HTR-8/SVneo (cell line): ENCODE measurements at regions not wholly inside any gene's neighbourhood (a gene's known extent, or its start where the extent isn't known, plus 50 kb on each side); places are given as distances from the start of the nearest gene placed in this dataset.

ENCODE experiments used
- DNase-seq: peaks from one replicate; pipeline ENCODE4 v3.0.0; 2011; ENCODE audit warnings: low spot score, mixed read lengths; ENCODE audit not compliant: insufficient read length
- FAIRE-seq: peaks from 2 replicates; lab custom pipeline; 2011; peaks lifted over from hg19 to GRCh38; lab: Jason Lieb, UNC

- no peak for FAIRE-seq
- DNase-seq: no peak
These were observed 199.7 kb downstream of the TBXT start for GRCh38 chr6:165967810-165968407.

- FAIRE-seq (no peak), DNase-seq (no peak)
These were observed 203.9 kb downstream of the TBXT start for GRCh38 chr6:165963750-165964149.

- no peak for FAIRE-seq
- no peak for DNase-seq
These were observed 205.3 kb downstream of the TBXT start for GRCh38 chr6:165962366-165962765.

GRCh38 chr6:165961233-165961632 lies 206.4 kb downstream of the TBXT start:
- DNase-seq: no peak
- no peak for FAIRE-seq

- FAIRE-seq (no peak), DNase-seq (no peak)
These were observed 207.0 kb downstream of the TBXT start for GRCh38 chr6:165960695-165961094.

- FAIRE-seq: no peak
- no peak for DNase-seq
These were observed 208.0 kb downstream of the TBXT start for GRCh38 chr6:165959627-165960026.

- DNase-seq (no peak), FAIRE-seq (no peak)
These were observed 210.8 kb downstream of the TBXT start for GRCh38 chr6:165956874-165957273.

GRCh38 chr6:165952514-165952913 lies 215.1 kb downstream of the TBXT start:
- no peak for DNase-seq
- no peak for FAIRE-seq

GRCh38 chr6:165950316-165950715 lies 217.3 kb downstream of the TBXT start:
- no peak for FAIRE-seq
- DNase-seq: no peak

- DNase-seq (no peak), FAIRE-seq (peak; percentile 9)
These were observed 218.3 kb downstream of the TBXT start for GRCh38 chr6:165949324-165949723.

- FAIRE-seq: no peak
These were observed 223.6 kb downstream of the TBXT start for GRCh38 chr6:165944002-165944466.

GRCh38 chr6:165941786-165942185 lies 225.9 kb downstream of the TBXT start:
- no peak for FAIRE-seq
- no peak for DNase-seq

More at GRCh38 chr6:165944002-165944466, 223.6 kb downstream of the TBXT start:
- no peak for DNase-seq

GRCh38 chr6:165941249-165941775 lies 226.3 kb downstream of the TBXT start:
- FAIRE-seq (no peak), DNase-seq (no peak)

GRCh38 chr6:165940366-165940765 lies 227.3 kb downstream of the TBXT start:
- DNase-seq (no peak), FAIRE-seq (no peak)

- DNase-seq (no peak), FAIRE-seq (no peak)
These were observed 227.9 kb downstream of the TBXT start for GRCh38 chr6:165939601-165940290.

GRCh38 chr6:165939047-165939446 lies 228.6 kb downstream of the TBXT start:
- FAIRE-seq (no peak), DNase-seq (no peak)

GRCh38 chr6:165937564-165938358 lies 229.9 kb downstream of the TBXT start:
- FAIRE-seq: no peak
- DNase-seq: no peak

- DNase-seq (no peak), FAIRE-seq (no peak)
These were observed 231.0 kb downstream of the TBXT start for GRCh38 chr6:165936660-165937059.

GRCh38 chr6:165936096-165936495 lies 231.6 kb downstream of the TBXT start:
- FAIRE-seq (no peak), DNase-seq (no peak)

- no peak for FAIRE-seq
These were observed 236.0 kb downstream of the TBXT start for GRCh38 chr6:165931675-165932074.

GRCh38 chr6:165930668-165931214 lies 236.9 kb downstream of the TBXT start:
- DNase-seq: no peak
- no peak for FAIRE-seq

More at GRCh38 chr6:165931675-165932074, 236.0 kb downstream of the TBXT start:
- no peak for DNase-seq
